Testis (tissue), 2 donors: ENCODE measurements at regions not wholly inside any gene's neighbourhood (a gene's known extent, or its start where the extent isn't known, plus 50 kb on each side); places are given as distances from the start of the nearest gene placed in this dataset.

ENCODE experiments used
- CTCF ChIP-seq, 3 experiments: fragments of 450-650 bp in 2 of 3; fragments of 200-600 bp in 1 of 3; sonication (generic) in 1 of 3; IDR thresholded peaks; one replicate each; pipeline ENCODE4 v1.5.1; 2016 to 2019; ENCODE audit warnings: antibody characterized with exemption in 3 of 3, mild to moderate bottlenecking in 2 of 3, moderate library complexity in 1 of 3
- POLR2A ChIP-seq: fragments of 450-650 bp; IDR thresholded peaks from one replicate; pipeline ENCODE4 v1.6.1; 2017; ENCODE audit warnings: antibody characterized with exemption, mild to moderate bottlenecking, moderate library complexity

GRCh38 chr5:58087123-58087522, 372.8 kb downstream of the PLK2 start:
- TF ChIP-seq CTCF (IDR thresholded peaks at IDR 0.05) = no peak
- no peak for TF ChIP-seq POLR2A
